ENCODE measurements at regions not wholly inside any gene's neighbourhood (a gene's known extent, or its start where the extent isn't known, plus 50 kb on each side); places are given as distances from the start of the nearest gene placed in this dataset.
"Not testable (repeated sequence)": the region's sequence is repeated elsewhere in the genome, so short reads cannot be mapped to it uniquely, and the experiment has no call there.

DNA sequence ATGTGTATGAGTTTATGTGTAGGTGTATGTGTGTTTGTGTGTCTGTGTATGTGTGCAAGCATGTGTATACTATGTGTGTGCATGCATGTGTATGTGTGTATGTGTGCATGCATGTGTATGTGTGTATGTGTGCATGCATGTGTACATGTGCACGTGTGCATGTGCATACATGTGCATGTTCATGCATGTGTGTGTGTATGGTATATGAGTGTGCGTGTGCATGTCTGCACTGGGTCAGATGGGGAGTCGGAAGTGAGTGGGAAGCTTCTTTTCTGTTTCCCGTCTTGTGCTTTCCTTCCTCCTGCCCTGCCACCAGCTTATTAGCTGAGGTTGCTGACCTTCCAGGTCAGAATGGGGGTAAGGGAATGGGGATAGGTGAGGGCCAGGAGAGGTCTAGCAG lies 174.7 kb downstream of the MAP2K4 start:
- no peak for DNase-seq

GRCh38 chr17:12201294-12201880 lies 180.7 kb downstream of the MAP2K4 start:
- DNase-seq, result no peak

DNA sequence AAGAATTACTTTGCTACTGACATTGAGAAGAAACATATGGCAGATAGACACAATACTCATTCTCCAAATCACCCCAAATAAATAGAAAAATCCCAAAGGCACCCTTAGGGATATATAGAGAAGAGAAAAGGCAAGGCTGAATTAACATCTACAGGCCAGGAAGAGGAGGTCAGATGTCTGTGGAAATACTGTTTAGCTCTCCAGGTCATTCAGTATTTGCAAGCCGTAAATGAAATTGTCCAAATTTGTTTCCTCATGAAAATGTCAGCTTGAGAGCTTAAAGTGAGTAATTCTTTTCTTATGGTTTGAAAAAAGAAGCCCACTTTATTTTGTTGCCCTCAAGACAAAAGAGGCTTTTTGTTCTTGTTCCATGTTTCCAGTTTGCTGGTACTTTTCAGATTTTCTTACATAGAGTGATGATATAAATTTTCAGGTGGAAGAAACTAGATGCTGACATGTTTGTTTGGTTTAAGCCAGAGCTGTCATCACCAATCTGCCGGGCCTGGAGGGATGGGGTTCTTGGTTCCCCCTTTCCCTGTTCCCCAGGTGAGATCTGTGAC lies 189.0 kb downstream of the MAP2K4 start:
- DNase-seq, result no peak

GRCh38 chr17:12220714-12221439 lies 200.2 kb downstream of the MAP2K4 start:
- not testable (repeated sequence) for DNase-seq

DNA sequence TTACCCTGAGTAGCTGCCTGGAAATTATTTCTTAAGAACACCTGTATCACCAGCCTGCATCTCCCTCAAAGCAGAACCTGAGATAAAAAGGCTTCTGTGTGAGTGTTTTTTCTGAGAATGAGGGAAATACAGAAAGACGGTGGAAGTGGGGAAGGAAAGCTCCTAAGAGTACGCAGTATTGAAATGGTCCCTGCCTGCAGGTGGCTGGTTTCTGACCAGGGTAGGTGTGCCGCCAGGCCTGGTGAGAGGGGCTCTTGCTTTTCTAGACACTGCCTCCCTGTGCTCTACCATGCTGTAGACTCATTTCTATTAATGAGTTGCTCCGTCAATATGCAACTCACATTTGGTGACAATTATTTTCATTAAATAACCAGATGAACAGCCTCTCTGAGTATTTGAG lies 201.7 kb downstream of the MAP2K4 start:
- no peak for DNase-seq

- no peak for DNase-seq
Measured at GRCh38 chr17:12227547-12227946, 206.9 kb downstream of the MAP2K4 start.

GRCh38 chr17:12229335-12229734 lies 208.7 kb downstream of the MAP2K4 start:
- no peak for DNase-seq

- no peak for DNase-seq
Measured at GRCh38 chr17:12230481-12231354, 210.0 kb downstream of the MAP2K4 start.

DNA sequence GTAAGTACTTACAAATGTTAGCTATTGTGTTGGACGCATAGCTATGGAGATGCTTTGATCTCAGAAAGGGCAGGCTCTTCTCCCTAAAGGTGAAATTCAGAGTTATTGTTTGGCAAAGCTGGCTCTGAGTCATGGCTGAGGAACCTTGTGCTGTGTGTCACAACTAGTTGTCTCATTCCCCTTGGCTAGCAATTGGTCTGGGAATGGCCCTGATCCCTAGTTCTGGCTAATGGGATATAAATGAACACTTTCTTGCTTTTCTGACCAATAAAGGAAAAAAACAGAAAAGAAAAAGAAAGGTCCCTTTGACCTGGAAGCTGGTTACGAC lies 210.6 kb downstream of the MAP2K4 start:
- no peak for DNase-seq

DNA sequence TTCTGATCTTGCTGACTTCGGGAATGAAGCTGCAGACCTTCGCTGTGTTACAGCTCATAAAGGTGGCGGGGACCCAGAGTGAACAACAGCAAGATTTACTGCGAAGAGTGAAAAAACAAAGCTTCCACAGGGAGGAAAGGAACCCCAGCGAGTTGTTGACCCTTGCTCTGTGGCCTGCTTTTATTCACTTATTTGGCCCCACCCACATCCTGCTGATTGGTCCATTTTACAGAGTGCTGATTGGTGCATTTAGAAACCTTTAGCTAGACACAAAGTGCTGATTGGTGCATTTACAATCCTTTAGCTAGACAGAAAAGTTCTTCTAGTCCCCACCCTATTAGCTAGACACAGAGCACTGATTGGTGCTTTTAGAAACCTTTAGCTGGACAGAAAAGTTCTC lies 218.3 kb downstream of the MAP2K4 start:
- not testable (repeated sequence) for DNase-seq

- no peak for DNase-seq
Measured at GRCh38 chr17:12242345-12242954, 221.8 kb downstream of the MAP2K4 start.

GRCh38 chr17:12247761-12248160 lies 227.1 kb downstream of the MAP2K4 start:
- no peak for DNase-seq

DNA sequence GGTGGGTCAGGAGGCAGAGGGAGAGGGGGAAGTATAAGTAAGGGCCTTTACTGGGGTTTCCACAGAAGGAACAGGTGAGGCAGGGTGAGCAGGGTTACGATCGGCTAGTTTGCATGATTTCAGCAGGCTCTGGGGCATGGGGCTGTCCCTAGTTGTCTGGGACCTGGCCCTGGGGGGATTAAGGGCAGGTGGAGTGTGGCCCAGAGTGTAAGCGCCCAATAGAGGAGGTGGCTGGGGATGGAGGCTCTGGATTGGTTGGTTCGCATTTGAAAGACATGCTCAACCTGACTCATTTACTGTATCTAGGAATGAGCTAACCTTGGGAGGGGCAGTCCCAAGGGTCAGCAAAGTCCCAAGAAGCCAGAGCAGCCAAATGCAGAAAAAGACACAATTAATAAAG lies 230.3 kb downstream of the MAP2K4 start:
- no peak for DNase-seq

GRCh38 chr17:12252462-12252861 lies 231.8 kb downstream of the MAP2K4 start:
- no peak for DNase-seq

DNA sequence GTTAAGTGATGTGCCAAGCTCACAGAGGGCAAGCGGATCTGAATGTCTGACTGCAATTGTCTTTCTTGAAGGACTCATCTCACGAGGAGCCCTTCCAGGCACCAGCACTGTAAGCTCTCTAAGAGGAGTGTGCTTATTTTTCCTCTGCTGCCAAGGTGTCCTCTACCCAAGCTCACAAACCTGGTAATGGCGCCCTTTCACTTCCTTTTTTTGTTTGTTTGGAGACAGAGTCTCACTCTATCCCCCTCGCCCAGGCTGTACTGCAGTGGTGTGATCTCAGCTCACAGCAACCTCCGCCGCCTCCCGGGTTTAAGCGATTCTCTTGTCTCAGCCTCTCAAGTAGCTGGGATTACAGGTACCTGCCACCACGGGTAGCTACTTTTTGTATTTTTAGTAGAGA lies 233.8 kb downstream of the MAP2K4 start:
- DNase-seq, result no peak

DNA sequence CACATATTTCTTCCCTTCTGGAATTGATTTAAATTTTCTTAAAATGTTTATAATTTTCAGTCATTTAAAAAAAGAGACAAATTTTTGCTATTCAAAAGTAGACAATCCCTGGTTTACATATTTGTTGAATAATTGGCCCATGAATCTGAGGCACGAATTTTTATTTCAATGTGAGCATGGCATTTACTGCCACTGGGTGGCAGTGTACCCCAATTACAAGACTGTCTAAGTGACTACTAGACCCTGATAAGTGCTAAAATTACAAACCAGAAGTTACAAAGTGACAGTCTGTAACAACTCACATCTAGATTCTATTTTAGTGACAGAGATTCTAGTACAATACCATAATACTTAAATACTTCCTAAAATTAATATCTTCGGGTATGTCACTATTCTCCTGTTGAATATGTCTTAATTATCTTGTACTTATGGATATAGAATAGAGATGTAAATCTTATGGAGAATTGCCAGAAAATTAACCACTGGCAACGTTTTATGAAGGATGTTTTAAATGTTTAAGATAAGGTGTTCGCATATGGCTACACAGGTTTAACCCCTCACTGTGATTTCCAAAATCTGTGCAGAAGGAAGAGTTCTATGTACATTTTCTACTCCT lies 235.8 kb downstream of the MAP2K4 start:
- peak; percentile 59 for DNase-seq

GRCh38 chr17:12257176-12257575 lies 236.5 kb downstream of the MAP2K4 start:
- DNase-seq, result no peak

- DNase-seq, result no peak
Measured at GRCh38 chr17:12261354-12261753, 240.7 kb downstream of the MAP2K4 start.

DNA sequence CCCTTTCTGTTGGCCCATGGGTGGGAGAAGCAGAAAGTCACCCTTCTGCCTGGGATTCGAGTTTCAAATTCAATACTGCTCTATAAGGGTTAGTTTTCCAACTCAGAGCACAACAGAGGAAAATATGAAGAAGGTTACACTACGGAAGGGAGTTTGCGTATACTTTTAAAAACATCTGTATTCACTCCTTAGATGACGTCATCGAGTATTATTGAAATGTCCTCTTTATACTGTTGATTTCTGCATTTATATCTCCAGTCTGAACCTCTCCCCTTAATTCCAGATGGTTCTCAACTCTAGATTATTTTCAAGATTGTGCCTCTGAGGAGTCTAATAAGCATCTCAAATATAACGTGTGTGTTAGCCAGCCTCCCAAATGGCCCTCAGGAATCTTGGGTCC lies 249.1 kb downstream of the MAP2K4 start:
- no peak for DNase-seq

DNA sequence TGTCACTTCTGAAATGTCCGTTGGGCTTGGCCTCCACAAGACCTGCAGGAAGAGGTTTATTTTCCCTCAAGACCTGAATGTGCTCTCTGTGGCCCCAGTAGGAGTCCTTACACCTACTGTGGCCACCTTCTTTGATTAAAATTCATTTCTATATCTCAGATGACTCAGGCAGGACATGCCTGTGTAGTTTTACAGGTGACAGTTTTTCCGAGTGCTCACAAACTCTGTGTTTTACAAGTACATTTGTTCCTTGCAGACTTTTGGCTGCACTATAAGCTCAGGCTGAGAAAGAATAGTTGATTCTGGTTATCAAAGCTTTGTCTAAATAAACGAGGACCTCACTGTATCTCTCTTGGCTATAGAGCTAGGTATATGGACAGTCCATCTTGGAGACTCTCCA lies 257.1 kb downstream of the MAP2K4 start:
- DNase-seq, result no peak

GRCh38 chr17:12282056-12282455 lies 261.4 kb downstream of the MAP2K4 start:
- no peak for DNase-seq

DNA sequence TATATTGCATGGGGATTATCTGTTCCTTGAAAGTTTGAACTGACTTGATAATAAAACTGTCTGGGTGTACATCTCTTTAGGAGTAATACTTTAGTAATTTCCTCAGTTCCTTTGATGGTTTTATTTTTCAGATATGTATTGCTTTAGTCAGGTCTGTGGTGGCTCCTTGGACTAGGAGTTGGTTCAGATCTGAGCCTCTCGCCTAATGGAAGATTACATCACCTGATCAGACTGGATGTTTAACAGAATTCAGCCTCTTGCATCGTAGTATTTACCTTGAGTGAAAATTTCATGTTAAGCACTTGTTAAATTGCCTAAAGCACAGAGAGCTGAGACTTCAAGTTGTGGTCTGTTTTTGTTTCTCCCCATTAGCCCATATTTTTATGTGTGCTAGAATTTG lies 267.3 kb downstream of the MAP2K4 start:
- DNase-seq, result no peak

DNA sequence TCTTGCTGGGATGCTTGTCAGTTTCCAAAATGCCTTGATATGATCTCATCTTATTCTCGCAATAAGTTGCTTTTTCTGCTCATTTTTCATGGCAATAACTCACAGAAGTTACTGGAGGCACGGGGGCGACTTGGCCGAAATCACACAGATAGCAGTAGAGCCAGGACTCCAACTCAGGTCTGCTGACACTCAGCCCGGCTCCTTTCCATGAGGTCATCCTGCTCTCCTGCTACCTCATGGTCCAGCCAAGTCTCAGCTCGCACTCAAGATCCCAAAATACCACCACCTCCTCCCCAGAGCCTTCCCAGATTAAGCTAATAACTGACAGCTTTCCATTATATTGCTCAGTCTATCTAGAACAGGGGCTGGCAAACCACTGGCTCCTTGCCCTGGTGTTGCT lies 269.5 kb downstream of the MAP2K4 start:
- DNase-seq, result no peak
